Motor neuron (in vitro differentiated cells): ENCODE measurements at regions not wholly inside any gene's neighbourhood (a gene's known extent, or its start where the extent isn't known, plus 50 kb on each side); places are given as distances from the start of the nearest gene placed in this dataset.

Experiments
- ATAC-seq, 8 experiments: fragments of 200-7000 bp; cut with Tn5 transposase; replicated peaks in 6 of 8; 2 replicates each; pipeline ENCODE4 v1.8.0; 2021; ENCODE audit warnings: mild to moderate bottlenecking in 8 of 8, moderate library complexity in 8 of 8
- H3K27ac ChIP-seq, 2 donors: fragments of 250-450 bp; sonication (Bioruptor Pico); 2 replicates each; pipeline ENCODE4 v1.9.0; 2021; ENCODE audit warnings: antibody characterized with exemption in 2 of 2, mild to moderate bottlenecking in 2 of 2, moderate library complexity in 1 of 2
- H3K4me1 ChIP-seq, 2 donors: fragments of 250-450 bp; sonication (Bioruptor Pico); replicated peaks in 1 of 2; 2 replicates each; pipeline ENCODE4 v1.6.1; 2021; ENCODE audit warnings: antibody characterized with exemption in 2 of 2, mild to moderate bottlenecking in 2 of 2, moderate library complexity in 1 of 2
- H3K4me3 ChIP-seq, 5 donors: fragments of 250-450 bp; sonication (Bioruptor Pico); 2 replicates each; pipeline ENCODE4 v1.9.0; 2021; ENCODE audit warnings: antibody characterized with exemption in 5 of 5, mild to moderate bottlenecking in 5 of 5, moderate library complexity in 4 of 5
- WGBS, 10 experiments: fragments of 450-650 bp; shearing (Covaris generic); methylation state at CpG; one replicate each; pipeline ENCODE4 v1.0.0; 2022; 5-methylcytosine and 5-hydroxymethylcytosine counted together
- in situ Hi-C, 9 experiments: fragments of 400-800 bp; cut with MboI; loops; one replicate each; pipeline ENCODE4 v1.15.0; 2021; ENCODE audit warnings: low sequenced_read_pairs in 9 of 9, low pct_unique_long_range_greater_than_20kb in 2 of 9; ENCODE audit not compliant: unreplicated experiment in 9 of 9

GRCh38 chr10:60643874-60644273 lies 134.4 kb upstream of the CDK1 start:
- WGBS, 10 experiments, result 80 to 100% (median 100%) methylated on average over 1 of the region's 1 CpG; no CpG with 5 or more reads in 3 of the 10 experiments
- H3K4me1 ChIP-seq, result peaks cover 0 to 9% of the 10 kb centered on the region in 2 donors
- no peak for ATAC-seq
- in situ Hi-C loops, result loop anchor here in 4 of 9 experiments (10.0 to 25.0 kb wide), 4 partner anchors 182 to 407 kb away; no protein-coding TSS in a partner anchor
- no peak overlapping the region for H3K4me3 ChIP-seq
- H3K27ac ChIP-seq, result no peak overlapping the region

- ATAC-seq, result peak in 5 of 8 experiments; percentile 72 to 87 (median 77)
- Histone ChIP-seq H3K27ac (peak overlapping the region in 1 of 2 donors; percentile 4), H3K4me1 (peaks cover 18 to 40% of the 10 kb centered on the region in 2 donors), H3K4me3 (no peak overlapping the region)
- in situ Hi-C loops, result loop anchor here in 3 of 9 experiments (25.0 kb wide), 3 partner anchors 167 to 392 kb away; no protein-coding TSS in a partner anchor
- WGBS, 10 experiments, result 0 to 100% (median 63%) methylated on average over 1 of the region's 1 CpG; no CpG with 5 or more reads in 1 of the 10 experiments
These were observed 148.9 kb upstream of the CDK1 start for GRCh38 chr10:60629332-60629731.

- H3K4me3 ChIP-seq, result no peak overlapping the region
- in situ Hi-C loops, result loop anchor here in 3 of 9 experiments (25.0 kb wide), 3 partner anchors 166 to 391 kb away; no protein-coding TSS in a partner anchor
- WGBS, 10 experiments, result 35 to 100% (median 90%) methylated on average over 3 to 6 of the region's 6 CpGs
- peaks cover 18 to 40% of the 10 kb centered on the region in 2 donors for H3K4me1 ChIP-seq
- peak in 3 of 8 experiments; percentile 38 to 55 (median 53) for ATAC-seq
- peak overlapping the region in 1 of 2 donors; percentile 22 for H3K27ac ChIP-seq
These were observed 150.2 kb upstream of the CDK1 start for GRCh38 chr10:60627778-60628748.

GRCh38 chr10:60626037-60626436 lies 152.2 kb upstream of the CDK1 start:
- no peak for ATAC-seq
- Histone ChIP-seq H3K4me1 (peaks cover 18 to 44% of the 10 kb centered on the region in 2 donors), H3K4me3 (no peak overlapping the region), H3K27ac (no peak overlapping the region)
- in situ Hi-C loops, result loop anchor here in 3 of 9 experiments (25.0 kb wide), 3 partner anchors 164 to 389 kb away; no protein-coding TSS in a partner anchor
- 25 to 100% (median 100%) methylated on average over 1 of the region's 1 CpG; no CpG with 5 or more reads in 1 of the 10 experiments for WGBS, 10 experiments

GRCh38 chr10:60623627-60624026 lies 154.7 kb upstream of the CDK1 start:
- 33 to 50% methylated on average over 1 of the region's 1 CpG; no CpG with 5 or more reads in 8 of the 10 experiments for WGBS, 10 experiments
- no peak for ATAC-seq
- H3K4me1 ChIP-seq, result peaks cover 0 to 24% of the 10 kb centered on the region in 2 donors
- in situ Hi-C loops, result no loop called here
- H3K27ac ChIP-seq, result no peak overlapping the region
- H3K4me3 ChIP-seq, result no peak overlapping the region

- WGBS, 10 experiments, result 40 to 100% (median 90%) methylated on average over 1 to 3 of the region's 3 CpGs; no CpG with 5 or more reads in 2 of the 10 experiments
- no peak for ATAC-seq
- Histone ChIP-seq H3K4me1 (peaks cover 0 to 6% of the 10 kb centered on the region in 2 donors), H3K4me3 (no peak overlapping the region), H3K27ac (no peak overlapping the region)
- in situ Hi-C loops, result no loop called here
These were observed 157.3 kb upstream of the CDK1 start for GRCh38 chr10:60621018-60621417.

- no peak overlapping the region for H3K4me3 ChIP-seq
- no peak overlapping the region for H3K27ac ChIP-seq
- no peak for ATAC-seq
- in situ Hi-C loops, result no loop called here
- 75 to 100% (median 89%) methylated on average over 1 of the region's 1 CpG; no CpG with 5 or more reads in 5 of the 10 experiments for WGBS, 10 experiments
- H3K4me1 ChIP-seq, result peaks cover 6 to 18% of the 10 kb centered on the region in 2 donors
These were observed 159.4 kb upstream of the CDK1 start for GRCh38 chr10:60618861-60619260.

- WGBS, 10 experiments, result 17 to 100% (median 82%) methylated on average over 1 of the region's 1 CpG
- peaks cover 13 to 25% of the 10 kb centered on the region in 2 donors for H3K4me1 ChIP-seq
- H3K4me3 ChIP-seq, result no peak overlapping the region
- in situ Hi-C loops, result no loop called here
- H3K27ac ChIP-seq, result no peak overlapping the region
- ATAC-seq, result no peak
These were observed 162.7 kb upstream of the CDK1 start for GRCh38 chr10:60615541-60615940.

GRCh38 chr10:60614363-60614762 lies 163.9 kb upstream of the CDK1 start:
- in situ Hi-C loops, result no loop called here
- peak overlapping the region in 1 of 2 donors; percentile 3 for H3K27ac ChIP-seq
- peaks cover 13 to 23% of the 10 kb centered on the region in 2 donors for H3K4me1 ChIP-seq
- peak in 5 of 8 experiments; percentile 46 to 80 (median 60) for ATAC-seq
- H3K4me3 ChIP-seq, result no peak overlapping the region
- WGBS, 10 experiments, result 11 to 58% (median 27%) methylated on average over 1 to 2 of the region's 2 CpGs

- in situ Hi-C loops, result no loop called here
These were observed 164.8 kb upstream of the CDK1 start for GRCh38 chr10:60613434-60613833.

GRCh38 chr10:60611291-60611747 lies 167.0 kb upstream of the CDK1 start:
- H3K4me1 ChIP-seq, result peaks cover 20 to 30% of the 10 kb centered on the region in 2 donors
- peak in 7 of 8 experiments; percentile 67 to 96 (median 91) for ATAC-seq
- no peak overlapping the region for H3K27ac ChIP-seq
- in situ Hi-C loops, result no loop called here
- no peak overlapping the region for H3K4me3 ChIP-seq
- WGBS, 10 experiments, result 0 to 90% (median 50%) methylated on average over 1 to 3 of the region's 5 CpGs; no CpG with 5 or more reads in 3 of the 10 experiments

More at GRCh38 chr10:60613434-60613833, 164.8 kb upstream of the CDK1 start:
- H3K27ac ChIP-seq, result no peak overlapping the region
- 80 to 100% (median 100%) methylated on average over 1 to 2 of the region's 2 CpGs; no CpG with 5 or more reads in 4 of the 10 experiments for WGBS, 10 experiments
- ATAC-seq, result no peak
- no peak overlapping the region for H3K4me3 ChIP-seq
- H3K4me1 ChIP-seq, result peaks cover 13 to 23% of the 10 kb centered on the region in 2 donors

GRCh38 chr10:60607372-60607771 lies 170.9 kb upstream of the CDK1 start:
- 0 to 92% (median 82%) methylated on average over 2 to 3 of the region's 3 CpGs; no CpG with 5 or more reads in 2 of the 10 experiments for WGBS, 10 experiments
- H3K4me3 ChIP-seq, result no peak overlapping the region
- no peak for ATAC-seq
- in situ Hi-C loops, result no loop called here
- no peak overlapping the region for H3K27ac ChIP-seq
- H3K4me1 ChIP-seq, result peaks cover 29 to 32% of the 10 kb centered on the region in 2 donors
